Suppressor macrophage treated with lipopolysaccharide for 1 hour (primary cell): ENCODE measurements at regions not wholly inside any gene's neighbourhood (a gene's known extent, or its start where the extent isn't known, plus 50 kb on each side); places are given as distances from the start of the nearest gene placed in this dataset.
"Not testable (repeated sequence)": the region's sequence is repeated elsewhere in the genome, so short reads cannot be mapped to it uniquely, and the experiment has no call there.

Source experiments
- DNase-seq, 3 donors: peaks; one replicate each; pipeline ENCODE4 v3.0.0-alpha.2; 2020 to 2022

GRCh38 chr21:23812485-23812884 is 1794.8 kb downstream of the MRPL39 start:
- DNase-seq, result no peak

GRCh38 chr21:23811805-23812204 is 1795.5 kb downstream of the MRPL39 start:
- peak; percentile 31 to 51 (median 41) for DNase-seq

GRCh38 chr21:23809573-23809972 is 1797.7 kb downstream of the MRPL39 start:
- no peak for DNase-seq

- not testable (repeated sequence) for DNase-seq
These were observed 1800.2 kb downstream of the MRPL39 start for GRCh38 chr21:23806966-23807548.

GRCh38 chr21:23804866-23805265 is 1802.4 kb downstream of the MRPL39 start:
- DNase-seq, result no peak

GRCh38 chr21:23801292-23801691 is 1806.0 kb downstream of the MRPL39 start:
- peak in 1 of 3 donors; percentile 4 for DNase-seq

GRCh38 chr21:23799376-23799775 is 1807.9 kb downstream of the MRPL39 start:
- DNase-seq, result no peak

- DNase-seq, result no peak
These were observed 1815.0 kb downstream of the MRPL39 start for GRCh38 chr21:23792300-23792699.

GRCh38 chr21:23789864-23790263 is 1817.4 kb downstream of the MRPL39 start:
- no peak for DNase-seq

- no peak for DNase-seq
These were observed 1827.0 kb downstream of the MRPL39 start for GRCh38 chr21:23780326-23780725.

GRCh38 chr21:23743821-23744220 is 1863.5 kb downstream of the MRPL39 start:
- no peak for DNase-seq

- no peak for DNase-seq
These were observed 1866.8 kb downstream of the MRPL39 start for GRCh38 chr21:23740463-23740862.

- no peak for DNase-seq
These were observed 1874.5 kb downstream of the MRPL39 start for GRCh38 chr21:23732776-23733175.

GRCh38 chr21:23729331-23729730 is 1878.0 kb downstream of the MRPL39 start:
- no peak for DNase-seq

GRCh38 chr21:23725576-23725975 is 1881.7 kb downstream of the MRPL39 start:
- DNase-seq, result no peak

GRCh38 chr21:23718446-23719285 is 1888.6 kb downstream of the MRPL39 start:
- no peak for DNase-seq

GRCh38 chr21:23712166-23712565 is 1895.1 kb downstream of the MRPL39 start:
- DNase-seq, result no peak

GRCh38 chr21:23706431-23706830 is 1900.8 kb downstream of the MRPL39 start:
- DNase-seq, result no peak

GRCh38 chr21:23699402-23699801 is 1907.9 kb downstream of the MRPL39 start:
- no peak for DNase-seq

- DNase-seq, result no peak
These were observed 1908.7 kb downstream of the MRPL39 start for GRCh38 chr21:23698619-23699018.

GRCh38 chr21:23695443-23695842 is 1911.8 kb downstream of the MRPL39 start:
- no peak for DNase-seq

- DNase-seq, result no peak
These were observed 1912.9 kb downstream of the MRPL39 start for GRCh38 chr21:23694390-23694789.

GRCh38 chr21:23690316-23690715 is 1917.0 kb downstream of the MRPL39 start:
- no peak for DNase-seq

- no peak for DNase-seq
These were observed 1920.4 kb downstream of the MRPL39 start for GRCh38 chr21:23686737-23687523.
